Epithelial cell of proximal tubule (primary cell): ENCODE measurements at regions not wholly inside any gene's neighbourhood (a gene's known extent, or its start where the extent isn't known, plus 50 kb on each side); places are given as distances from the start of the nearest gene placed in this dataset.

ENCODE experiments used
- DNase-seq: peaks from one replicate; pipeline ENCODE4 v3.0.0-alpha.2; 2011; ENCODE audit warnings: low read depth
- H3K4me3 ChIP-seq: 2 replicates; pipeline ENCODE4 v1.5.1; 2011; ENCODE audit warnings: low read depth, mild to moderate bottlenecking, low read length
- CTCF ChIP-seq: conservative IDR thresholded peaks from 2 replicates; pipeline ENCODE4 v1.5.1; 2012; ENCODE audit warnings: low read depth, mild to moderate bottlenecking, low read length

GRCh38 chr18:43465483-43465882 lies 188.2 kb upstream of the SYT4 start:
- no peak for TF ChIP-seq CTCF
- no peak overlapping the region for H3K4me3 ChIP-seq
- DNase-seq: no peak

GRCh38 chr18:43471873-43472272 lies 194.6 kb upstream of the SYT4 start:
- no peak for TF ChIP-seq CTCF
- DNase-seq: no peak
- H3K4me3 ChIP-seq: no peak overlapping the region

- TF ChIP-seq CTCF: no peak
- no peak for DNase-seq
- no peak overlapping the region for H3K4me3 ChIP-seq
Measured at GRCh38 chr18:43481069-43481468, 203.8 kb upstream of the SYT4 start.

GRCh38 chr18:43482136-43482535 lies 204.8 kb upstream of the SYT4 start:
- no peak for TF ChIP-seq CTCF
- H3K4me3 ChIP-seq: no peak overlapping the region
- DNase-seq: no peak

GRCh38 chr18:43482600-43482999 lies 205.3 kb upstream of the SYT4 start:
- no peak overlapping the region for H3K4me3 ChIP-seq
- no peak for TF ChIP-seq CTCF
- no peak for DNase-seq

GRCh38 chr18:43484710-43485109 lies 207.4 kb upstream of the SYT4 start:
- no peak for DNase-seq
- no peak overlapping the region for H3K4me3 ChIP-seq
- TF ChIP-seq CTCF: no peak

GRCh38 chr18:43485545-43485963 lies 208.3 kb upstream of the SYT4 start:
- no peak for DNase-seq

More at GRCh38 chr18:43485545-43485963, 208.3 kb upstream of the SYT4 start:
- H3K4me3 ChIP-seq: no peak overlapping the region
- no peak for TF ChIP-seq CTCF
